ENCODE measurements at regions not wholly inside any gene's neighbourhood (a gene's known extent, or its start where the extent isn't known, plus 50 kb on each side); places are given as distances from the start of the nearest gene placed in this dataset.

DNA sequence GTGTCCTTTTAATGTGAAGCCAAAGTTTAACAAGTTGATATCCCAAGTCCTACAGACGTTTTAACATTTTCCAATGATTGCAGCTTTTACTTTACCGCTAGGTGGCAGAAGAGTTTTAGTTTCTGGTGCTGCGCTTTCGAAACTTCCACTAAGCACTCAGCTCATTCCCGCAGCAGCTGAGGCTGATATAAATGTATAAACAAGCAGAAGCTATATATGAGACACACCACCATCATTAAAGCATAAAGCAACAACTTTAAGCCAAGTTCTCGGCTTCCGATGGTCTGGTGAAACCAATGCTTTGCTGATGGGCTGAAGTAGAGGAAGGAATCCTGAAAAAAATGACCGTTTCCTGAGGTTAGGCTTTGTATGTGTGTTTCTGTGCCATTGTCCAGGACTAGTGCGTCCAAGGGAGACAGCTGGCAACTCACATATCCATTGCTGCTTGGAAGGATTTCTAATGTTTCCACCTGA, 753.9 kb downstream of the OLFM4 start:
- TF ChIP-seq, protein P1, sequence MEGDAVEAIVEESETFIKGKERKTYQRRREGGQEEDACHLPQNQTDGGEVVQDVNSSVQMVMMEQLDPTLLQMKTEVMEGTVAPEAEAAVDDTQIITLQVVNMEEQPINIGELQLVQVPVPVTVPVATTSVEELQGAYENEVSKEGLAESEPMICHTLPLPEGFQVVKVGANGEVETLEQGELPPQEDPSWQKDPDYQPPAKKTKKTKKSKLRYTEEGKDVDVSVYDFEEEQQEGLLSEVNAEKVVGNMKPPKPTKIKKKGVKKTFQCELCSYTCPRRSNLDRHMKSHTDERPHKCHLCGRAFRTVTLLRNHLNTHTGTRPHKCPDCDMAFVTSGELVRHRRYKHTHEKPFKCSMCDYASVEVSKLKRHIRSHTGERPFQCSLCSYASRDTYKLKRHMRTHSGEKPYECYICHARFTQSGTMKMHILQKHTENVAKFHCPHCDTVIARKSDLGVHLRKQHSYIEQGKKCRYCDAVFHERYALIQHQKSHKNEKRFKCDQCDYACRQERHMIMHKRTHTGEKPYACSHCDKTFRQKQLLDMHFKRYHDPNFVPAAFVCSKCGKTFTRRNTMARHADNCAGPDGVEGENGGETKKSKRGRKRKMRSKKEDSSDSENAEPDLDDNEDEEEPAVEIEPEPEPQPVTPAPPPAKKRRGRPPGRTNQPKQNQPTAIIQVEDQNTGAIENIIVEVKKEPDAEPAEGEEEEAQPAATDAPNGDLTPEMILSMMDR (IDR thresholded peaks at IDR 0.05; ENCODE audit: extremely low read depth, missing control alignments) = peak; percentile 72
- peak; percentile 25 for DNase-seq (ENCODE audit: low spot score)

DNA sequence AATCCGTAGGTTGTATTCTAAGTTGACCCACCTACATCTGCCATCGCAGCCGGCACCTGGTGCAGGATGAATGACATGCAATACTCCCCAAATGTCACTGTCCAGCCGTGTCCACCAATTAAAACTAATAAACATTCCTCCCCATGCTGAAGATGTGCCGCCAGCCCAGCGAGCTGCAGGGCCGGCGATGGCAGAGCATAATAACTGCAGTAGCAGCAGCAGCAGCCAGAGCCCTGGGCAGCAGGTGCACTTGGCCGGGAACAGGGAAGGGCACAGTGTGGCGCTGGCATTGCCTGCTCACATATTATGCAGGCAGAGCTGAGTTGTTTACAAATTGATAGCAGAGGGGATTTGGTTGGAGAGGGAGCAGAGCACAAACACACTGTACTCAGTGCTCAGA, 754.9 kb downstream of the OLFM4 start:
- DNase-seq (ENCODE audit: low spot score) = no peak

DNA sequence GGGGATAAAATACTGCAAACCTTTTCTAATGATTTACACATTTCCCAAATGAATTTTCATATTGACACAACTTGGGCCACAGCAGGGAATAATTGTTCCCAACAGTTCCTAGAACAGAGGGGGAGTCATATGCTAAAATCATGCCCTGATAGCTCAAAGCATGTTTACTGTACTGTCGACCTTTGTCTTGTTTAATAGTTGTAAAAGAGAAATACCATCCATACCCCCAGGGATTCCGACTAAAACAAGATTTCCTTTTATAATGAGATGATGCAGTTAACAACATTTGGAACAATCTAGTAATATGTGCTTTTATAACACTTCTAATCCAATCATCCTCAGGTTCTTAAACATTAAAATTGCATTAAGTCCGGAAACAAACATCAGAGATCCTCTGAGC, 759.7 kb downstream of the OLFM4 start:
- TF ChIP-seq, protein P1 (IDR thresholded peaks at IDR 0.05; ENCODE audit: extremely low read depth, missing control alignments) = no peak
- no peak for DNase-seq (ENCODE audit: low spot score)

More for the DNA sequence above, 754.9 kb downstream of the OLFM4 start:
- TF ChIP-seq, protein P1 (IDR thresholded peaks at IDR 0.05; ENCODE audit: extremely low read depth, missing control alignments) = no peak

DNA sequence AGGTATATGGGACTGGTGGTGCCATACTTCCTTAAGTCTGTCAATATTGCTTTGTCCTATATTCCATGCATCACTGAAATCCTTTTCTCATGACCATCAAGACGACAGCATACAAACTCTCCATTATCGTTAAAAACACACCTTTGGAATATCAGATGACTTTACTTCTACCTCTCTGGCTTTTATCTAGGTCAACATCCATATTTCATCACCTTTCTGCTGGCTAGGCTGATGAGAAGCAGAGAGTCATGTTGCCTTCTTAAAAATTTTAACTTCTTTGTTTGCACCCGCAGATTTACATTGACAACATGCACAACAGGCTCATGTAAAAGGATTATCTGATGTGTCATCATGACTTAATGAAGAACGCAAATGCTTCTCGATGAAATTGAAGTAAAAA, 771.4 kb downstream of the OLFM4 start:
- TF ChIP-seq, protein P1 (IDR thresholded peaks at IDR 0.05; ENCODE audit: extremely low read depth, missing control alignments) = no peak
- no peak for DNase-seq (ENCODE audit: low spot score)

- TF ChIP-seq, protein P1 (IDR thresholded peaks at IDR 0.05; ENCODE audit: extremely low read depth, missing control alignments) = no peak
- DNase-seq (ENCODE audit: low spot score) = no peak
Measured at GRCh38 chr13:53807251-53807834, 778.7 kb downstream of the OLFM4 start.

DNA sequence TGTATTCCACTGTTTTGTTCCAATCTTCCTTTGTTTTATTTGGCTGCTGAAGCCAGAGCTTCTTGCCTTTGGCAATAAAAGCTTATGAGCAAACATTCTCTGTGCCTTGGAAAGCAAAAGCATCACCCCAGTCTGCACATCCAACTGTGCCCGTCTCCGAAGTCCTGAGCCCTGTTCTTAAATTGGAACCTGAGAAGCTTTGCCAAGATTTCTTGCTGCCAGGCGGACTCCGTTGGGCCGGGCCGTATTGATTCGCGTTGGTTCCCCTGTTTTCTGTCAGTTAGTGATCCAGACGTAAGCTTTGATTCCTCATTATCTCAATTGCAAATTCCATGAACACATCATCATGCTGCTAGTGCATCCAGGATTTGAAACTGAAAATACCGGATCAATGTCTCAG, 793.0 kb downstream of the OLFM4 start:
- DNase-seq (ENCODE audit: low spot score) = no peak
- TF ChIP-seq, protein P1 (IDR thresholded peaks at IDR 0.05; ENCODE audit: extremely low read depth, missing control alignments) = no peak

DNA sequence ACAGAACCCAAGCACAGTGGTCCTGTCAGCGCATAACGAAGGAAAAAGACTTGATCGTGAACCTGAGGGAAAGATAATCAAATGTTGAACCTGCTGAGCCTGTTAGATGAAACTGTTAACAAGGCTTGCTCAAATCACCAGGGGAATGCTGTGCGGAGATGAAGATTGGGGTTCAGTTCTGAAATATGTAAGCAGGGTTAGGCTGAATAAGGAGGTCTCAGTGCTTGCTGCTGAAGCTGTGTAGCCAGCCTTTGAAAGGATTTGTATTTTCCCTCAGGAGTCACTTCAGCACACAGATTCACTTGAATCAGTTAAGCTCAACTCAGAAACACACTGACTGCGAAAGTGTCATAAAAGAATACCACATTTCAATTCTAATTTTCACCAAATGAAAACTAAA, 793.5 kb downstream of the OLFM4 start:
- DNase-seq (ENCODE audit: low spot score) = no peak
- TF ChIP-seq, protein P1 (IDR thresholded peaks at IDR 0.05; ENCODE audit: extremely low read depth, missing control alignments) = no peak
